Fibroblast of lung (primary cell): ENCODE measurements at regions not wholly inside any gene's neighbourhood (a gene's known extent, or its start where the extent isn't known, plus 50 kb on each side); places are given as distances from the start of the nearest gene placed in this dataset.

Source experiments
- DNase-seq, 2 donors: peaks; one replicate each; pipeline versions ENCODE4 v3.0.0 to v3.0.0-alpha.2; 2010; ENCODE audit warnings: low read depth in 2 of 2
- H2AFZ ChIP-seq: 2 replicates; pipeline ENCODE4 v1.5.1; 2012; ENCODE audit warnings: low read length, control low read depth, inconsistent platforms
- H3K27ac ChIP-seq: 2 replicates; pipeline ENCODE4 v1.5.1; 2011; ENCODE audit warnings: low read length, control low read depth; ENCODE audit not compliant: insufficient read depth
- H3K27me3 ChIP-seq: 2 replicates; pipeline ENCODE4 v1.5.1; 2011; ENCODE audit warnings: mild to moderate bottlenecking, low read length; ENCODE audit not compliant: control insufficient read depth, insufficient read depth
- H3K36me3 ChIP-seq: 2 replicates; pipeline ENCODE4 v1.5.1; 2011; ENCODE audit warnings: low read length; ENCODE audit not compliant: control insufficient read depth, insufficient read depth
- H3K4me1 ChIP-seq: 2 replicates; pipeline ENCODE4 v1.5.1; 2011; ENCODE audit warnings: low read length; ENCODE audit not compliant: control insufficient read depth, insufficient read depth; ENCODE audit errors: extremely low read depth
- H3K4me2 ChIP-seq: 2 replicates; pipeline ENCODE4 v1.5.1; 2011; ENCODE audit warnings: low read length, control low read depth; ENCODE audit not compliant: insufficient read depth; ENCODE audit errors: extremely low read depth
- H3K4me3 ChIP-seq, 4 experiments: fragments of 200-600 bp in 1 of 4; sonication (generic) in 1 of 4; replicated peaks in 1 of 4; 2 replicates each; pipeline ENCODE4 v1.5.1; 2011 to 2016; ENCODE audit warnings: low read length in 4 of 4, low read depth in 3 of 4, mild to moderate bottlenecking in 3 of 4, control low read depth in 2 of 4, inconsistent platforms in 1 of 4, mixed read lengths in 1 of 4; ENCODE audit not compliant: insufficient read depth in 1 of 4; ENCODE audit errors: control extremely low read depth in 1 of 4
- H3K79me2 ChIP-seq: 2 replicates; pipeline ENCODE4 v1.5.1; 2012; ENCODE audit warnings: mild to moderate bottlenecking, low read length, inconsistent platforms; ENCODE audit not compliant: control insufficient read depth, insufficient read depth
- H3K9ac ChIP-seq: 2 replicates; pipeline ENCODE4 v1.5.1; 2011; ENCODE audit warnings: mild to moderate bottlenecking, low read length, control low read depth; ENCODE audit not compliant: insufficient read depth
- H3K9me3 ChIP-seq: 2 replicates; pipeline ENCODE4 v1.5.1; 2012; ENCODE audit warnings: low read depth, low read length; ENCODE audit not compliant: control insufficient read depth, insufficient read depth
- H4K20me1 ChIP-seq: 2 replicates; pipeline ENCODE4 v1.5.1; 2011; ENCODE audit warnings: low read length; ENCODE audit not compliant: control insufficient read depth, insufficient read depth; ENCODE audit errors: extremely low read depth
- EZH2 ChIP-seq: IDR thresholded peaks from 2 replicates; pipeline ENCODE4 v1.5.1; 2012; ENCODE audit warnings: low read length, control low read depth, mild to moderate bottlenecking; ENCODE audit errors: missing control alignments
- TF ChIP-seq, protein P1 (sequence below), 2 donors: IDR thresholded peaks in 1 of 2; conservative IDR thresholded peaks in 1 of 2; 1 replicate in 1 of 2; 2 replicates in 1 of 2; pipeline ENCODE4 v1.5.1; 2011 to 2012; ENCODE audit warnings: low read length in 2 of 2, control low read depth in 1 of 2, inconsistent platforms in 1 of 2, low read depth in 1 of 2, mild to moderate bottlenecking in 1 of 2

DNA sequence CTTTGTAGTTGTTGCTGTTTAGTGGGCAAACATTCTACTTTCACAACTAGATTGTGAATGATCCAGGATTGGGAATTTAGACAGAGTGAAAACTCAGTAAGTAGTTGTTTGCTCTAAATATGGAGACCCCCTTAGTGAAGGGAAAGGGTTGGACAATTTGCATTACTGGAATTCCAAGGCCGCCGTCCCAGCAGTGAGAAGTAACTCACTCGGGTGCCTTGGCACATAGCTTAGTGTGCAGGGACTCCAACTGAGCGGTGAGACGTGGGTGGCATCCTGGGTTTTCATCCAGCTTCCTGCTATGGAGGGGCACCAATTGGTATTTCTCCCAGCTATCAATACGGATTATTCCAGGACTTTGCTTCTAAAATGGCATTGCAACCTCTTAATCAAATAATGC lies 69.7 kb upstream of the FCN1 start:
- Histone ChIP-seq H3K79me2 (no peaks in the 10 kb centered on the region), H3K4me2 (no peak overlapping the region), H2AFZ (no peak overlapping the region), H4K20me1 (no peaks in the 10 kb centered on the region), H3K9ac (no peak overlapping the region), H3K4me3 (no peak overlapping the region), H3K27ac (no peak overlapping the region), H3K36me3 (no peaks in the 10 kb centered on the region), H3K4me1 (no peaks in the 10 kb centered on the region), H3K9me3 (no peaks in the 10 kb centered on the region), H3K27me3 (no peaks in the 10 kb centered on the region)
- no peak for TF ChIP-seq EZH2
- TF ChIP-seq, protein P1, sequence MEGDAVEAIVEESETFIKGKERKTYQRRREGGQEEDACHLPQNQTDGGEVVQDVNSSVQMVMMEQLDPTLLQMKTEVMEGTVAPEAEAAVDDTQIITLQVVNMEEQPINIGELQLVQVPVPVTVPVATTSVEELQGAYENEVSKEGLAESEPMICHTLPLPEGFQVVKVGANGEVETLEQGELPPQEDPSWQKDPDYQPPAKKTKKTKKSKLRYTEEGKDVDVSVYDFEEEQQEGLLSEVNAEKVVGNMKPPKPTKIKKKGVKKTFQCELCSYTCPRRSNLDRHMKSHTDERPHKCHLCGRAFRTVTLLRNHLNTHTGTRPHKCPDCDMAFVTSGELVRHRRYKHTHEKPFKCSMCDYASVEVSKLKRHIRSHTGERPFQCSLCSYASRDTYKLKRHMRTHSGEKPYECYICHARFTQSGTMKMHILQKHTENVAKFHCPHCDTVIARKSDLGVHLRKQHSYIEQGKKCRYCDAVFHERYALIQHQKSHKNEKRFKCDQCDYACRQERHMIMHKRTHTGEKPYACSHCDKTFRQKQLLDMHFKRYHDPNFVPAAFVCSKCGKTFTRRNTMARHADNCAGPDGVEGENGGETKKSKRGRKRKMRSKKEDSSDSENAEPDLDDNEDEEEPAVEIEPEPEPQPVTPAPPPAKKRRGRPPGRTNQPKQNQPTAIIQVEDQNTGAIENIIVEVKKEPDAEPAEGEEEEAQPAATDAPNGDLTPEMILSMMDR (conservative IDR thresholded peaks at IDR 0.05 in 1 of 2, IDR thresholded peaks at IDR 0.05 in 1 of 2; ENCODE audit: low read depth in 1 of 2, low read length in 2 of 2): no peak
- no peak for DNase-seq

DNA sequence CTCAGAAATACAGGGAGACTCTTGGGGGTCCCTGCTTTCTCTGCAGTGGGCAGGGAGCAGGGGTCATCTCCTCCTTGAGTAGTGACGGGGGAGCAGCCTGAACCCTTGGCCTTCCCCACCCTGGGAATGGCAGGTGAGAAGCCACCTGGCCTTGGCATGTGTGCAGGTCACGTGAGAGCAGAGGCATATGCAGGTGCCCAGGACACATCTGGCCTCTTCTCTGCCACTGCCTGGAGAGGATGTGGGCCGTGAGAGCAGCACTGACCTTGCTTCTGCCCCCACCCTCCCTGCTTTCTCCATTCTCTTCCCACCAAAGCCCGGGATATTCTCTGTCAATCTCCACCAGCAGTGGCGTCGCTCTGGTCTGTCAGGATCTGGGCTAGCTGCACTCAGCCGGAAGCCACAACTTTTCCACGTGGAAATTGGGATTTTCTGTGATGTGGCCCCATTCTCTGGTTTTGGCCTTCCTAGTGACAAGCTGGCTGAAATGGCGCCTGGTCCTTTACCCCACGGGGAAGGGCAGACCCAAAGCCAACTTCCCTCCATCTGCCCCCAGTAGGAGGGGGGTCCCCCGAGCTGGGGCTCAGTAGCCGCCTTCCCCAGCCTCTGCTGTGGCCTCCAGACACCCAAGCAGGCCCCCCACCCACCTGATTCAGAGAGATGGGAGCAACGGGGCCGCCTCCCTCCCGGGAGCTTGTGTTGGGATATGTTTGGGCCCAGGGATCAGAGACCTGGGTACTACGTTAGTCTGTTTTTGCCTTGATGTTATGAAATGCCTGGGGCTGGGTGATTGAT lies 70.4 kb upstream of the FCN1 start:
- no peaks in the 10 kb centered on the region for H3K79me2 ChIP-seq
- H3K9ac ChIP-seq: no peak overlapping the region
- no peak overlapping the region for H3K27ac ChIP-seq
- DNase-seq: no peak
- no peak overlapping the region for H3K4me3 ChIP-seq
- no peaks in the 10 kb centered on the region for H3K4me1 ChIP-seq
- H3K9me3 ChIP-seq: no peaks in the 10 kb centered on the region
- no peak for TF ChIP-seq EZH2
- TF ChIP-seq, protein P1 (conservative IDR thresholded peaks at IDR 0.05 in 1 of 2, IDR thresholded peaks at IDR 0.05 in 1 of 2; ENCODE audit: low read depth in 1 of 2, low read length in 2 of 2): no peak
- no peaks in the 10 kb centered on the region for H3K36me3 ChIP-seq
- no peak overlapping the region for H2AFZ ChIP-seq
- no peak overlapping the region for H3K4me2 ChIP-seq
- H4K20me1 ChIP-seq: no peaks in the 10 kb centered on the region
- H3K27me3 ChIP-seq: no peaks in the 10 kb centered on the region

DNA sequence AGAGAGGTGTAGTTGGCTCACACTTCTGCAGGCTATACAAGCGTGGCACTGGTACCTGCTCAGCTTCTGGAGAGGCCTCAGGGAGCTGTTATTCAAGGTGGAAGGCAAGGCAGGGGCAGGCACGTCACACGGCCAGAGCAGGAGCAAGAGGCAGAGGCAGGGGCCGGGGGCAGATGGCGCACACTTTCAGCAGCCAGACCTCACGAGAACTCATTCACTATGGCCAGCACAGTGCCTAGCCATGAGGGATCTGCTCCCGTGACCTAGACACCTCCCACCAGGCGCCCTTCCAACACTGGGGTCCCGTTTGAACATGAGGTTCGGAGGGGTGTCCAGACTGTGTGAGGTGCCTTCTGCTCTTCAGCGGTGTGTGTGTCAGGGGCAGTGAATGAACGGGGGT lies 71.0 kb upstream of the FCN1 start:
- no peak overlapping the region for H3K4me2 ChIP-seq
- H3K27me3 ChIP-seq: no peaks in the 10 kb centered on the region
- no peaks in the 10 kb centered on the region for H3K36me3 ChIP-seq
- H3K79me2 ChIP-seq: no peaks in the 10 kb centered on the region
- no peak overlapping the region for H3K4me3 ChIP-seq
- H3K9ac ChIP-seq: no peak overlapping the region
- H4K20me1 ChIP-seq: no peaks in the 10 kb centered on the region
- no peak overlapping the region for H2AFZ ChIP-seq
- H3K4me1 ChIP-seq: no peaks in the 10 kb centered on the region
- TF ChIP-seq, protein P1 (conservative IDR thresholded peaks at IDR 0.05 in 1 of 2, IDR thresholded peaks at IDR 0.05 in 1 of 2; ENCODE audit: low read depth in 1 of 2, low read length in 2 of 2): no peak
- TF ChIP-seq EZH2: no peak
- no peaks in the 10 kb centered on the region for H3K9me3 ChIP-seq
- no peak overlapping the region for H3K27ac ChIP-seq
- DNase-seq: no peak
